Fibroblast of lung (primary cell): ENCODE measurements at regions not wholly inside any gene's neighbourhood (a gene's known extent, or its start where the extent isn't known, plus 50 kb on each side); places are given as distances from the start of the nearest gene placed in this dataset.

Experiments used
- CTCF ChIP-seq, 2 donors: IDR thresholded peaks in 1 of 2; conservative IDR thresholded peaks in 1 of 2; 1 replicate in 1 of 2; 2 replicates in 1 of 2; pipeline ENCODE4 v1.5.1; 2011 to 2012; ENCODE audit warnings: low read length in 2 of 2, control low read depth in 1 of 2, inconsistent platforms in 1 of 2, low read depth in 1 of 2, mild to moderate bottlenecking in 1 of 2
- EZH2 ChIP-seq: IDR thresholded peaks from 2 replicates; pipeline ENCODE4 v1.5.1; 2012; ENCODE audit warnings: low read length, control low read depth, mild to moderate bottlenecking; ENCODE audit errors: missing control alignments

DNA sequence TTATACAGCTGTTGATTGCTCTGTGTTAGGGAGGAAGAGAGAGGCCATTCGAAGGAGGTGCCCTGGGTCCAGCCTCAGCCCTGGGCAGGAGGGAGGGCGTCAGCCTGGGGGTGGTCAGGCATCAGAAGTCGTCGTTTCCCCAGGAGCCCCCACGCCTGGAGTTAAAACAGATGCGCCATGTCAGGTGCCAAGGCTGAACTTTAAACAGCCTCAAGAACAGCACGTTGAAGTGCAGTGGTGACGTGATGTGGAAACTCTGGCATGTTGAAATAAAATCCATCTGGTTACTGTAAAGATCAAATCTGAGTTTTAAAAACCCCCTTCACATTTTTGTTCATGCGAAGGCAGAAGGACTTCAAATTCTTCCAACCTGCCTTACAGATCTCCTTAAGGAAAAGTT, 128.4 kb upstream of the PPP2R2D start:
- TF ChIP-seq CTCF (conservative IDR thresholded peaks at IDR 0.05 in 1 of 2, IDR thresholded peaks at IDR 0.05 in 1 of 2; ENCODE audit: low read depth in 1 of 2, low read length in 2 of 2) (no peak), EZH2 (no peak)
